GM23248 (cell line): ENCODE measurements at regions not wholly inside any gene's neighbourhood (a gene's known extent, or its start where the extent isn't known, plus 50 kb on each side); places are given as distances from the start of the nearest gene placed in this dataset.

Experiments
- DNase-seq: peaks from one replicate; pipeline ENCODE4 v3.0.0-alpha.2; 2015
- H2AFZ ChIP-seq: fragments of 200-600 bp; sonication (generic); 2 replicates; pipeline ENCODE4 v1.6.1; 2016; ENCODE audit warnings: antibody characterized with exemption
- H3F3A ChIP-seq: fragments of 200-600 bp; sonication (generic); 2 replicates; pipeline ENCODE4 v1.6.1; 2016; ENCODE audit warnings: mild to moderate bottlenecking, antibody characterized with exemption, mixed run types; ENCODE audit not compliant: insufficient read depth
- H3K27ac ChIP-seq: fragments of 200-600 bp; sonication (generic); 2 replicates; pipeline ENCODE4 v1.5.1; 2016; ENCODE audit warnings: mild to moderate bottlenecking
- H3K27me3 ChIP-seq: fragments of 200-600 bp; sonication (generic); replicated peaks from 2 replicates; pipeline ENCODE4 v1.6.1; 2016; ENCODE audit warnings: mild to moderate bottlenecking; ENCODE audit not compliant: insufficient read depth
- H3K36me3 ChIP-seq: fragments of 200-600 bp; sonication (generic); 2 replicates; pipeline ENCODE4 v1.6.1; 2016; ENCODE audit warnings: low read depth, mild to moderate bottlenecking
- H3K4me1 ChIP-seq: fragments of 200-600 bp; sonication (generic); 2 replicates; pipeline ENCODE4 v1.6.1; 2016; ENCODE audit warnings: mild to moderate bottlenecking; ENCODE audit not compliant: insufficient read depth
- H3K4me2 ChIP-seq: fragments of 200-600 bp; sonication (generic); one replicate; pipeline ENCODE4 v1.6.1; 2016; ENCODE audit warnings: mild to moderate bottlenecking; ENCODE audit not compliant: unreplicated experiment
- H3K4me3 ChIP-seq: fragments of 200-600 bp; sonication (generic); 2 replicates; pipeline ENCODE4 v1.5.1; 2016; ENCODE audit warnings: mild to moderate bottlenecking
- H3K79me2 ChIP-seq: fragments of 200-600 bp; sonication (generic); 2 replicates; pipeline ENCODE4 v1.6.1; 2016; ENCODE audit warnings: mild to moderate bottlenecking; ENCODE audit not compliant: insufficient read depth
- H3K9ac ChIP-seq: fragments of 200-600 bp; sonication (generic); 2 replicates; pipeline ENCODE4 v1.6.1; 2016; ENCODE audit warnings: mild to moderate bottlenecking
- H3K9me2 ChIP-seq: fragments of 200-600 bp; sonication (generic); 2 replicates; pipeline ENCODE4 v1.6.1; 2016; ENCODE audit warnings: mixed run types, mild to moderate bottlenecking, moderate library complexity; ENCODE audit not compliant: insufficient read depth
- H3K9me3 ChIP-seq: fragments of 200-600 bp; sonication (generic); one replicate; pipeline ENCODE4 v1.6.1; 2017; ENCODE audit warnings: low read depth
- H4K20me1 ChIP-seq: fragments of 200-600 bp; sonication (generic); 2 replicates; pipeline ENCODE4 v1.6.0; 2016; ENCODE audit not compliant: insufficient read depth
- EZH2 ChIP-seq: fragments of 200-600 bp; sonication (generic); IDR thresholded peaks from 2 replicates; pipeline ENCODE4 v1.6.1; 2018; ENCODE audit warnings: antibody characterized with exemption, mild to moderate bottlenecking; ENCODE audit not compliant: insufficient read depth, poor library complexity, severe bottlenecking
- EZH2phosphoT487 ChIP-seq: fragments of 200-600 bp; sonication (generic); IDR thresholded peaks from 2 replicates; pipeline ENCODE4 v1.6.1; 2018; ENCODE audit warnings: antibody characterized with exemption, moderate library complexity, mild to moderate bottlenecking, low read depth; ENCODE audit not compliant: insufficient read depth
- WGBS, 2 experiments: methylation state at CpG; one replicate each; pipeline ENCODE4 v1.1.6; 2015 to 2017; ENCODE audit warnings: low lambda C conversion rate in 2 of 2, low coverage in 1 of 2; ENCODE audit errors: missing lambda C conversion rate in 2 of 2; 5-methylcytosine and 5-hydroxymethylcytosine counted together
- in situ Hi-C: fragments of 300-500 bp; cut with MboI; formaldehyde crosslinking; loops from 2 replicates; pipeline ENCODE4 v1.15.0; 2020

GRCh38 chr3:26358405-26358804 lies 264.2 kb upstream of the LRRC3B start:
- DNase-seq, result no peak
- in situ Hi-C loops, result no loop called here
- no peak overlapping the region for H3K4me2 ChIP-seq
- H3K9me3 ChIP-seq, result no peaks in the 10 kb centered on the region
- no peak overlapping the region for H2AFZ ChIP-seq
- H3K9ac ChIP-seq, result no peak overlapping the region
- no peaks in the 10 kb centered on the region for H3K79me2 ChIP-seq
- no peaks in the 10 kb centered on the region for H3K27me3 ChIP-seq
- no peaks in the 10 kb centered on the region for H4K20me1 ChIP-seq
- TF ChIP-seq EZH2 (no peak), EZH2phosphoT487 (no peak)
- H3K4me3 ChIP-seq, result no peak overlapping the region
- no peaks in the 10 kb centered on the region for H3K4me1 ChIP-seq
- no peaks in the 10 kb centered on the region for H3F3A ChIP-seq
- H3K27ac ChIP-seq, result no peak overlapping the region
- H3K9me2 ChIP-seq, result no peaks in the 10 kb centered on the region
- H3K36me3 ChIP-seq, result no peaks in the 10 kb centered on the region

- Histone ChIP-seq H3K36me3 (no peaks in the 10 kb centered on the region), H3K9ac (no peak overlapping the region), H3F3A (no peaks in the 10 kb centered on the region), H3K9me2 (no peaks in the 10 kb centered on the region), H3K4me3 (no peak overlapping the region), H3K9me3 (no peaks in the 10 kb centered on the region), H2AFZ (no peak overlapping the region), H3K4me2 (no peak overlapping the region), H3K27ac (no peak overlapping the region), H3K79me2 (no peaks in the 10 kb centered on the region), H3K4me1 (no peaks in the 10 kb centered on the region), H3K27me3 (no peaks in the 10 kb centered on the region), H4K20me1 (no peaks in the 10 kb centered on the region)
- TF ChIP-seq EZH2, result no peak
- no peak for TF ChIP-seq EZH2phosphoT487
- in situ Hi-C loops, result no loop called here
- no peak for DNase-seq
- 24 to 27% methylated on average over 2 of the region's 2 CpGs for WGBS, 2 experiments
Measured at GRCh38 chr3:26365706-26366105, 256.9 kb upstream of the LRRC3B start.

- Histone ChIP-seq H3K36me3 (no peaks in the 10 kb centered on the region), H3K9ac (no peak overlapping the region), H3K79me2 (no peaks in the 10 kb centered on the region), H3K4me2 (no peak overlapping the region), H3K9me2 (no peaks in the 10 kb centered on the region), H3F3A (no peaks in the 10 kb centered on the region), H3K4me3 (no peak overlapping the region), H3K27ac (no peak overlapping the region), H2AFZ (no peak overlapping the region), H3K4me1 (no peaks in the 10 kb centered on the region), H3K9me3 (no peaks in the 10 kb centered on the region), H3K27me3 (no peaks in the 10 kb centered on the region), H4K20me1 (no peaks in the 10 kb centered on the region)
- no peak for DNase-seq
- in situ Hi-C loops, result no loop called here
- no peak for TF ChIP-seq EZH2phosphoT487
- no peak for TF ChIP-seq EZH2
Measured at GRCh38 chr3:26368312-26368711, 254.3 kb upstream of the LRRC3B start.

DNA sequence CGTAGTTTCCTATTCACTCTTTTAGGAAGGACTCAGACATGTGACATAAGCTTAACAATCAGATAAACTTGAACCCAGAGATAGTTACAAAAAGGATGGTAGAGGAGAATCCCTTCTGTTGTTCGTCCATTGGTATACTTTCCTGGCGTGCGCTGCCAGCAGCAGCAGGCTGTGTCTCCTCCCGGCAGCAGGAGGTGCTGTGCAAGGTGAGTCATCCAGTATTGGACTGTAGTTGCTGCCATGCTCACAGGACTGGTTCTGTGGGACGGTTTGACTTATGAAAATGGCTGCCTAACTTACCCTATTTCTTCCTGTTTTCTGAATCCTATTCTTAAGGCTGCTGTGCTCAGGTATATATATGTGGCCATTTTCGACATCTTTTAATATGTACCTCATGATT lies 253.4 kb upstream of the LRRC3B start:
- Histone ChIP-seq H3F3A (no peaks in the 10 kb centered on the region), H3K36me3 (no peaks in the 10 kb centered on the region), H3K4me1 (no peaks in the 10 kb centered on the region), H3K27me3 (no peaks in the 10 kb centered on the region), H3K9me3 (no peaks in the 10 kb centered on the region), H3K27ac (no peak overlapping the region), H2AFZ (no peak overlapping the region), H3K4me2 (no peak overlapping the region), H4K20me1 (no peaks in the 10 kb centered on the region), H3K9me2 (no peaks in the 10 kb centered on the region), H3K79me2 (no peaks in the 10 kb centered on the region), H3K9ac (no peak overlapping the region), H3K4me3 (no peak overlapping the region)
- no peak for DNase-seq
- WGBS, 2 experiments, result 22 to 26% methylated on average over 7 of the region's 7 CpGs
- in situ Hi-C loops, result no loop called here
- TF ChIP-seq EZH2phosphoT487 (no peak), EZH2 (no peak)

DNA sequence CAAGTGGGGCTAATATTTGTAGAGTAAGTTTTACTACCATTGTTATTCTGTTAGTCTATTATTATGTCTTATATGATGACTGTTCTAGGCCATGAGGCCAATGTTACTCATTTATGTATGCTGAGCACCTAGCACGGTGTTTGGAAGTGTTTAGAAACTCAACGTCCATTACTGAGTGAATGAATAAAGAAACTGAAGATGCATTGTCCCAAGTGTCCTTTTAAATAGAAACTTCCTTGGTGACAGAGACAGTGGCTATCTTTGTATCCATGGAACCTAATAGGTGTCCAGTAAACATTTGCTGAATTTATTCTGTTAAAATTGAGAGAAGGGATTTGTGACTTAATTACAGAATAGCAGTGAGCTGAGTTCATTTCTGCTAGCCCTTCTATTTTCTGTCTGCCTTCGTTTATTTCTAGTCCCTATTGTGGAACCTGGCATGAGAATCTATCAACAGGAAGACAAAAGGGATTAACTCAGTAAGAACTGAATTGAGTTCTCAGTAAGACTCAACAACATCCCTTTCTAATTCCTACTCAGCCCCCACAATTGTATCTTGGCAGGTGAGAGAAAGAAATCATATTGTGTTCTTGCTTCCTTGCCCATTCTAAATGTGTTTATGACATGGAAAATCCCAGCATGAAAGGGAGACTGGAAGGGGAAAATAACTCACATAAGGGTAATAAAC lies 246.6 kb upstream of the LRRC3B start:
- TF ChIP-seq EZH2phosphoT487 (no peak), EZH2 (no peak)
- no peak overlapping the region for H3K4me2 ChIP-seq
- H3K4me1 ChIP-seq, result no peaks in the 10 kb centered on the region
- H3F3A ChIP-seq, result no peaks in the 10 kb centered on the region
- H3K27ac ChIP-seq, result no peak overlapping the region
- WGBS, 2 experiments, result 12 to 13% methylated on average over 3 of the region's 3 CpGs
- DNase-seq, result no peak
- H3K9me2 ChIP-seq, result no peaks in the 10 kb centered on the region
- no peaks in the 10 kb centered on the region for H3K36me3 ChIP-seq
- no peaks in the 10 kb centered on the region for H4K20me1 ChIP-seq
- in situ Hi-C loops, result no loop called here
- H3K79me2 ChIP-seq, result no peaks in the 10 kb centered on the region
- H3K27me3 ChIP-seq, result no peaks in the 10 kb centered on the region
- no peak overlapping the region for H2AFZ ChIP-seq
- H3K9ac ChIP-seq, result no peak overlapping the region
- H3K4me3 ChIP-seq, result no peak overlapping the region
- no peaks in the 10 kb centered on the region for H3K9me3 ChIP-seq
